Right lobe of liver (tissue), 4 donors: ENCODE measurements at regions not wholly inside any gene's neighbourhood (a gene's known extent, or its start where the extent isn't known, plus 50 kb on each side); places are given as distances from the start of the nearest gene placed in this dataset.

ENCODE experiments used
- POLR2A ChIP-seq: fragments of 450-650 bp; IDR thresholded peaks from one replicate; pipeline ENCODE4 v1.6.1; 2017; ENCODE audit warnings: antibody characterized with exemption, mild to moderate bottlenecking
- TF ChIP-seq, protein P1 (sequence below), 4 donors: fragments of 200-600 bp in 3 of 4; fragments of 450-650 bp in 1 of 4; IDR thresholded peaks; one replicate each; pipeline versions ENCODE4 v1.5.1 to v1.8.0; 2016 to 2022; ENCODE audit warnings: antibody characterized with exemption in 4 of 4, mild to moderate bottlenecking in 2 of 4
- donor health status: DM: no; HTN: no; CAD: no.
- donor health status: DM: no; HTN: no; CAD: no.
- donor health status: DM: no; HTN: yes; CAD: no.

DNA sequence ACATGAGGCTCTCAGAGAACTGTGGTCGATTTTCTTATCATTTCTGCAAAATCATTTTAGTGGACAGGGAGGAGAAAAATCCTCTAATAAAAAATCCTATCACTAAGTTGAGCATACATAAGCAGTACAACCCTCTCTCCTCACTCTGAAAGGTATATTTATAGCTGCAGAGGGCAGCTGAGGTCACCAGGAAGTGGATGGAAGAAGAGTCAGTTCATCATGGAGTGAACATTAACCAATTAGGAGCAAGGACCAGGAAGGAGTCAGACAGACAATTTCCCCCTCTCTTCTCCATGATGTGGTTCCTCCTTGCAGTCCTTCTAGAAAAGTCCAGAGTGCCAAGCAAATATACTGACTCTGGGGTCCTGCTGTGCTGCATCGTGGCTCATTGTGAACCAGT is 253.7 kb downstream of the TOX3 start:
- TF ChIP-seq, protein P1, sequence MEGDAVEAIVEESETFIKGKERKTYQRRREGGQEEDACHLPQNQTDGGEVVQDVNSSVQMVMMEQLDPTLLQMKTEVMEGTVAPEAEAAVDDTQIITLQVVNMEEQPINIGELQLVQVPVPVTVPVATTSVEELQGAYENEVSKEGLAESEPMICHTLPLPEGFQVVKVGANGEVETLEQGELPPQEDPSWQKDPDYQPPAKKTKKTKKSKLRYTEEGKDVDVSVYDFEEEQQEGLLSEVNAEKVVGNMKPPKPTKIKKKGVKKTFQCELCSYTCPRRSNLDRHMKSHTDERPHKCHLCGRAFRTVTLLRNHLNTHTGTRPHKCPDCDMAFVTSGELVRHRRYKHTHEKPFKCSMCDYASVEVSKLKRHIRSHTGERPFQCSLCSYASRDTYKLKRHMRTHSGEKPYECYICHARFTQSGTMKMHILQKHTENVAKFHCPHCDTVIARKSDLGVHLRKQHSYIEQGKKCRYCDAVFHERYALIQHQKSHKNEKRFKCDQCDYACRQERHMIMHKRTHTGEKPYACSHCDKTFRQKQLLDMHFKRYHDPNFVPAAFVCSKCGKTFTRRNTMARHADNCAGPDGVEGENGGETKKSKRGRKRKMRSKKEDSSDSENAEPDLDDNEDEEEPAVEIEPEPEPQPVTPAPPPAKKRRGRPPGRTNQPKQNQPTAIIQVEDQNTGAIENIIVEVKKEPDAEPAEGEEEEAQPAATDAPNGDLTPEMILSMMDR (IDR thresholded peaks at IDR 0.05): no peak
- TF ChIP-seq POLR2A: no peak
